ENCODE measurements at regions not wholly inside any gene's neighbourhood (a gene's known extent, or its start where the extent isn't known, plus 50 kb on each side); places are given as distances from the start of the nearest gene placed in this dataset.

- no peak overlapping the region for H2AFZ ChIP-seq (ENCODE audit: low read length)
- no peaks in the 10 kb centered on the region for H3K9me2 ChIP-seq (replicated peaks; ENCODE audit: insufficient read depth, low read length)
- H3K9ac ChIP-seq (ENCODE audit: low read length) = no peak overlapping the region
- H3K4me2 ChIP-seq (ENCODE audit: low read depth, low read length, poor library complexity, severe bottlenecking) = no peak overlapping the region
- no peaks in the 10 kb centered on the region for H3K27me3 ChIP-seq (ENCODE audit: low read length)
- H4K20me1 ChIP-seq (ENCODE audit: insufficient read depth, low read depth, low read length) = no peaks in the 10 kb centered on the region
- no peaks in the 10 kb centered on the region for H3K9me3 ChIP-seq (ENCODE audit: low read length)
- no peaks in the 10 kb centered on the region for H3K4me1 ChIP-seq (ENCODE audit: low read length)
- no peak for DNase-seq
- H3K4me3 ChIP-seq (ENCODE audit: low read length) = no peak overlapping the region
- H3K27ac ChIP-seq (ENCODE audit: low read length) = no peak overlapping the region
- H3K79me2 ChIP-seq (ENCODE audit: low read length) = no peaks in the 10 kb centered on the region
- no peaks in the 10 kb centered on the region for H3K36me3 ChIP-seq (ENCODE audit: insufficient read depth, low read length)
These were observed 372.4 kb upstream of the VWC2 start for GRCh38 chr7:49400891-49401550.

- H3K9ac ChIP-seq (ENCODE audit: low read length) = no peak overlapping the region
- H2AFZ ChIP-seq (ENCODE audit: low read length) = no peak overlapping the region
- no peak overlapping the region for H3K4me2 ChIP-seq (ENCODE audit: low read depth, low read length, poor library complexity, severe bottlenecking)
- H3K4me1 ChIP-seq (ENCODE audit: low read length) = no peaks in the 10 kb centered on the region
- no peak for DNase-seq
- no peak overlapping the region for H3K27ac ChIP-seq (ENCODE audit: low read length)
- no peaks in the 10 kb centered on the region for H3K9me2 ChIP-seq (replicated peaks; ENCODE audit: insufficient read depth, low read length)
- H4K20me1 ChIP-seq (ENCODE audit: insufficient read depth, low read depth, low read length) = no peaks in the 10 kb centered on the region
- H3K9me3 ChIP-seq (ENCODE audit: low read length) = no peaks in the 10 kb centered on the region
- no peak overlapping the region for H3K4me3 ChIP-seq (ENCODE audit: low read length)
- no peaks in the 10 kb centered on the region for H3K36me3 ChIP-seq (ENCODE audit: insufficient read depth, low read length)
- no peaks in the 10 kb centered on the region for H3K27me3 ChIP-seq (ENCODE audit: low read length)
- H3K79me2 ChIP-seq (ENCODE audit: low read length) = no peaks in the 10 kb centered on the region
These were observed 369.6 kb upstream of the VWC2 start for GRCh38 chr7:49403844-49404243.

DNA sequence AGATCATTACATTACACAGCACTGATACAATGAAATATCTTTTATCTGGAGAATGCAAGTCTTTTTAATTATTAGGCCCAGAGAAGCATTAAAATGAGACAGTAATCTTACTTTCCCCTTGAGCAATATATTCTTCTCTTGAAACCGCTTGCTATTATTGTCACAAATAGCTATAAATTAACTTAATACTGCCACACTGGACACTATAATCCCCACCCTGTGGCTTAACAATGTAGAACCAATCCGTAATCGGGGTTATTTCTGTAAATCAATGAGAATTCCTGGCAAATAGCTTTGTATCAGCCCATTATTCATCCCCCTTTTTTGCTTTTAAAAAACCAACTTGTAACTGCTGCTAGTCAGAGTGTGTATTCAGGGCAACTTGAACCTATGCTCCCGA, 366.2 kb upstream of the VWC2 start:
- Histone ChIP-seq H3K9me2 (replicated peaks; ENCODE audit: insufficient read depth, low read length) (no peaks in the 10 kb centered on the region), H3K79me2 (ENCODE audit: low read length) (no peaks in the 10 kb centered on the region), H3K4me2 (ENCODE audit: low read depth, low read length, poor library complexity, severe bottlenecking) (no peak overlapping the region), H3K27ac (ENCODE audit: low read length) (no peak overlapping the region), H3K4me3 (ENCODE audit: low read length) (no peak overlapping the region), H3K9me3 (ENCODE audit: low read length) (no peaks in the 10 kb centered on the region), H3K36me3 (ENCODE audit: insufficient read depth, low read length) (no peaks in the 10 kb centered on the region), H3K9ac (ENCODE audit: low read length) (no peak overlapping the region), H2AFZ (ENCODE audit: low read length) (no peak overlapping the region), H3K4me1 (ENCODE audit: low read length) (no peaks in the 10 kb centered on the region), H4K20me1 (ENCODE audit: insufficient read depth, low read depth, low read length) (no peaks in the 10 kb centered on the region), H3K27me3 (ENCODE audit: low read length) (no peaks in the 10 kb centered on the region)
- DNase-seq = no peak

- DNase-seq = no peak
- Histone ChIP-seq H3K4me1 (ENCODE audit: low read length) (no peaks in the 10 kb centered on the region), H3K9me2 (replicated peaks; ENCODE audit: insufficient read depth, low read length) (no peaks in the 10 kb centered on the region), H3K36me3 (ENCODE audit: insufficient read depth, low read length) (no peaks in the 10 kb centered on the region), H3K4me3 (ENCODE audit: low read length) (no peak overlapping the region), H3K79me2 (ENCODE audit: low read length) (no peaks in the 10 kb centered on the region), H3K27me3 (ENCODE audit: low read length) (no peaks in the 10 kb centered on the region), H3K4me2 (ENCODE audit: low read depth, low read length, poor library complexity, severe bottlenecking) (no peak overlapping the region), H3K9me3 (ENCODE audit: low read length) (no peaks in the 10 kb centered on the region), H3K9ac (ENCODE audit: low read length) (no peak overlapping the region), H2AFZ (ENCODE audit: low read length) (no peak overlapping the region), H4K20me1 (ENCODE audit: insufficient read depth, low read depth, low read length) (no peaks in the 10 kb centered on the region), H3K27ac (ENCODE audit: low read length) (no peak overlapping the region)
These were observed 356.4 kb upstream of the VWC2 start for GRCh38 chr7:49417034-49417433.

- Histone ChIP-seq H4K20me1 (ENCODE audit: insufficient read depth, low read depth, low read length) (no peaks in the 10 kb centered on the region), H3K9ac (ENCODE audit: low read length) (no peak overlapping the region), H3K4me1 (ENCODE audit: low read length) (no peaks in the 10 kb centered on the region), H3K27ac (ENCODE audit: low read length) (no peak overlapping the region), H2AFZ (ENCODE audit: low read length) (no peak overlapping the region), H3K4me3 (ENCODE audit: low read length) (no peak overlapping the region), H3K36me3 (ENCODE audit: insufficient read depth, low read length) (no peaks in the 10 kb centered on the region), H3K27me3 (ENCODE audit: low read length) (no peaks in the 10 kb centered on the region), H3K9me3 (ENCODE audit: low read length) (no peaks in the 10 kb centered on the region), H3K79me2 (ENCODE audit: low read length) (no peaks in the 10 kb centered on the region), H3K9me2 (replicated peaks; ENCODE audit: insufficient read depth, low read length) (no peaks in the 10 kb centered on the region), H3K4me2 (ENCODE audit: low read depth, low read length, poor library complexity, severe bottlenecking) (no peak overlapping the region)
- no peak for DNase-seq
These were observed 354.5 kb upstream of the VWC2 start for GRCh38 chr7:49418963-49419362.

- Histone ChIP-seq H3K4me1 (ENCODE audit: low read length) (no peaks in the 10 kb centered on the region), H3K4me2 (ENCODE audit: low read depth, low read length, poor library complexity, severe bottlenecking) (no peak overlapping the region), H3K4me3 (ENCODE audit: low read length) (no peak overlapping the region), H3K9me3 (ENCODE audit: low read length) (no peaks in the 10 kb centered on the region), H2AFZ (ENCODE audit: low read length) (no peak overlapping the region), H3K27me3 (ENCODE audit: low read length) (no peaks in the 10 kb centered on the region), H3K27ac (ENCODE audit: low read length) (no peak overlapping the region), H4K20me1 (ENCODE audit: insufficient read depth, low read depth, low read length) (no peaks in the 10 kb centered on the region), H3K79me2 (ENCODE audit: low read length) (no peaks in the 10 kb centered on the region), H3K9me2 (replicated peaks; ENCODE audit: insufficient read depth, low read length) (no peaks in the 10 kb centered on the region), H3K9ac (ENCODE audit: low read length) (no peak overlapping the region), H3K36me3 (ENCODE audit: insufficient read depth, low read length) (no peaks in the 10 kb centered on the region)
- DNase-seq = no peak
These were observed 350.9 kb upstream of the VWC2 start for GRCh38 chr7:49422564-49422963.

DNA sequence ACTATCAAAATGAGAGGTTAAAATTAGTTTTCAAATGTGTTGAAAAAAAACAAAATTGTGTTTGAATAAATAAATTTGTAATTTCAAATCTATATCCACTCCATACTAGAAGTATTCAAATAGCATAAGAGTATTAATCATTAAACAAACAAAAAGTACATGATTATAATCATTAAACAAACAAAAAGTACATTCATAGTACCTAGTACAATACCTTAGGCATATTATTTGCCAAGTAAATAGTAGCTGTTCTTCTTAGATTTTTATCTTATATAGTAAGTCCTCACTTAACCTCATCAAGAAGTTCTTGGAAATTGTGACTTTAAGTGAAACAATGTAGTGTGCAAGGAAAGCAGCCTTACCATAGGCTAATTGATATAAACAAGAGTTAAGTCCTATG, 349.3 kb upstream of the VWC2 start:
- Histone ChIP-seq H3K4me1 (ENCODE audit: low read length) (no peaks in the 10 kb centered on the region), H3K36me3 (ENCODE audit: insufficient read depth, low read length) (no peaks in the 10 kb centered on the region), H3K9me2 (replicated peaks; ENCODE audit: insufficient read depth, low read length) (no peaks in the 10 kb centered on the region), H2AFZ (ENCODE audit: low read length) (no peak overlapping the region), H3K9ac (ENCODE audit: low read length) (no peak overlapping the region), H4K20me1 (ENCODE audit: insufficient read depth, low read depth, low read length) (no peaks in the 10 kb centered on the region), H3K27ac (ENCODE audit: low read length) (no peak overlapping the region), H3K79me2 (ENCODE audit: low read length) (no peaks in the 10 kb centered on the region), H3K9me3 (ENCODE audit: low read length) (no peaks in the 10 kb centered on the region), H3K4me2 (ENCODE audit: low read depth, low read length, poor library complexity, severe bottlenecking) (no peak overlapping the region), H3K4me3 (ENCODE audit: low read length) (no peak overlapping the region), H3K27me3 (ENCODE audit: low read length) (no peaks in the 10 kb centered on the region)
- DNase-seq = no peak

DNA sequence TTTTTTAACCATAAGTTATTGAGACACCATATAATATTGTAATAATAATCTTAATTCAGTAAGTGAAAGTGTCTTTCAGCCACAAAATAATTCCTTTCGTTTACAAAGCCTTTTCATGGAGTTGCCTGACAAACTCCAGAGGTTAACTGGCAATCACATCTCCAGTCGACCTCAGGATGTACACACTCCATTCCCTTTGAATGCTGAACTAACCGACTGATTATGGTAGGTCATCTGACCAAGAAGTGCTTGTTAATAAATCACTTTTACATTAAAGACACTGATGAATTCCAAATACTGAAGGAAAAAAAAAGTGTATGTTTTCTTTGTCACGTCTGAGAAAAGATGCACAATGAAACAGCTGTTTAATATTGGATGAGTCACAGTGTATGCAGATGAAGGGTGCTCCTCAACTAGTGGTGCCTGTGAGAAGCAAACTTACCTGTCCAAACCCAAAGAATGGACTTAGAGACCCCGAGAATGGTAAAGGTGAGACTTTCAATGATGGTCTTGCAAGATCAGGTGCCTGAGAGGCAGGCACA, 348.1 kb upstream of the VWC2 start:
- Histone ChIP-seq H3K4me2 (ENCODE audit: low read depth, low read length, poor library complexity, severe bottlenecking) (no peak overlapping the region), H3K27ac (ENCODE audit: low read length) (no peak overlapping the region), H4K20me1 (ENCODE audit: insufficient read depth, low read depth, low read length) (no peaks in the 10 kb centered on the region), H3K4me1 (ENCODE audit: low read length) (no peaks in the 10 kb centered on the region), H3K27me3 (ENCODE audit: low read length) (no peaks in the 10 kb centered on the region), H3K79me2 (ENCODE audit: low read length) (no peaks in the 10 kb centered on the region), H3K36me3 (ENCODE audit: insufficient read depth, low read length) (no peaks in the 10 kb centered on the region), H2AFZ (ENCODE audit: low read length) (no peak overlapping the region), H3K9me2 (replicated peaks; ENCODE audit: insufficient read depth, low read length) (no peaks in the 10 kb centered on the region), H3K4me3 (ENCODE audit: low read length) (no peak overlapping the region), H3K9me3 (ENCODE audit: low read length) (no peaks in the 10 kb centered on the region), H3K9ac (ENCODE audit: low read length) (no peak overlapping the region)
- DNase-seq = no peak
